ENCODE measurements at regions not wholly inside any gene's neighbourhood (a gene's known extent, or its start where the extent isn't known, plus 50 kb on each side); places are given as distances from the start of the nearest gene placed in this dataset.

DNA sequence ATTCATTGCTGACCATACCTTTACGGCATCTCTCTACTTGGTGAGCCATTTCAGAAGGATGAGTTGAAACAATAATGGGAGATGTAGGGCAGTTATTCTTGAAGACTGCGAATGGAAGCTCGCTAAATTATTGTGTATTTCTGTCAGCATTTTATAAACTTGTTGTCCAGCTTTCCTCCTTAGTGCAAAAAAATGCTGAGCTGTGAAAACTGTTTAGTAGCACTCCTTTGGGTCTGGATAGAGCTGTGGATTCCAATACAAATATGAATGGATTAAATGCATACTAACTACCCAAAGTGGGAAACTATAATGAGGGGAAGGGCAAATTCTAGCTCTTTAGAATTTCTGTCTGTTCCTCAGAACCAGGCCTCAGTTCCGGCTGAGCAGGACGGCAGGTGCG lies 461.6 kb downstream of the TXNL1 start:
- TF ChIP-seq ZNF274 (IDR thresholded peaks at IDR 0.05; ENCODE audit: low read depth, low read length) (no peak), SUZ12 (IDR thresholded peaks at IDR 0.05; ENCODE audit: extremely low read depth, insufficient read depth, insufficient read length) (no peak), YY1 (IDR thresholded peaks at IDR 0.05; ENCODE audit: insufficient read depth, insufficient read length) (no peak)
